Astrocyte (in vitro differentiated cells and primary cell): ENCODE measurements at regions not wholly inside any gene's neighbourhood (a gene's known extent, or its start where the extent isn't known, plus 50 kb on each side); places are given as distances from the start of the nearest gene placed in this dataset.

ENCODE experiments used
- EZH2 ChIP-seq: IDR thresholded peaks from 2 replicates; pipeline ENCODE4 v1.6.1; 2012; ENCODE audit warnings: mild to moderate bottlenecking, low read length, inconsistent platforms; ENCODE audit not compliant: insufficient read depth
- TF ChIP-seq, protein P1 (sequence below): IDR thresholded peaks from 2 replicates; pipeline ENCODE4 v1.5.1; 2011; ENCODE audit warnings: low read depth, mild to moderate bottlenecking, inconsistent platforms, low read length, moderate library complexity; ENCODE audit not compliant: insufficient read depth

DNA sequence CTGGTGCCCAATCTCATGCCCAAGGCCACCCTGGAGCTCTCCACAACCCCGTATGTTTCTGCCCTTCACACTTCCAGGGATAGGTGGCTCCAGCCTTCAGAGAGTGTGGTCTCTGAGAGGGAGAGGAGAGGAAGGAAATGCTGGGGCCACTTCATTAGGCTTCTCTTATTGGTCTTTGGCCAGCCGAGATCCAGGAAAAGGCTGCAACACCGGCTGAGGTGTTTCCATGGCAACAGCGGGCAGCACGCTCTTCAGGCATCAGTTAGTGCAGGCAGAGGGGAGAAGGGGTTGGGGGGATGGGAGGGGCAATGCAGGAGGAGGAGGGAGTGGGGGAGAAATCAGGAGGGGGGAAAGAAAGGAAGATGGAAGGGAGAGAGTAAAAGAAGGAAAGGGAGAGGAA lies 275.1 kb upstream of the GJB5 start:
- TF ChIP-seq, protein P1, sequence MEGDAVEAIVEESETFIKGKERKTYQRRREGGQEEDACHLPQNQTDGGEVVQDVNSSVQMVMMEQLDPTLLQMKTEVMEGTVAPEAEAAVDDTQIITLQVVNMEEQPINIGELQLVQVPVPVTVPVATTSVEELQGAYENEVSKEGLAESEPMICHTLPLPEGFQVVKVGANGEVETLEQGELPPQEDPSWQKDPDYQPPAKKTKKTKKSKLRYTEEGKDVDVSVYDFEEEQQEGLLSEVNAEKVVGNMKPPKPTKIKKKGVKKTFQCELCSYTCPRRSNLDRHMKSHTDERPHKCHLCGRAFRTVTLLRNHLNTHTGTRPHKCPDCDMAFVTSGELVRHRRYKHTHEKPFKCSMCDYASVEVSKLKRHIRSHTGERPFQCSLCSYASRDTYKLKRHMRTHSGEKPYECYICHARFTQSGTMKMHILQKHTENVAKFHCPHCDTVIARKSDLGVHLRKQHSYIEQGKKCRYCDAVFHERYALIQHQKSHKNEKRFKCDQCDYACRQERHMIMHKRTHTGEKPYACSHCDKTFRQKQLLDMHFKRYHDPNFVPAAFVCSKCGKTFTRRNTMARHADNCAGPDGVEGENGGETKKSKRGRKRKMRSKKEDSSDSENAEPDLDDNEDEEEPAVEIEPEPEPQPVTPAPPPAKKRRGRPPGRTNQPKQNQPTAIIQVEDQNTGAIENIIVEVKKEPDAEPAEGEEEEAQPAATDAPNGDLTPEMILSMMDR: no peak
- TF ChIP-seq EZH2: no peak
